Esophagus (tissue), 2 donors: ENCODE measurements at regions not wholly inside any gene's neighbourhood (a gene's known extent, or its start where the extent isn't known, plus 50 kb on each side); places are given as distances from the start of the nearest gene placed in this dataset.
"Not testable (repeated sequence)": the region's sequence is repeated elsewhere in the genome, so short reads cannot be mapped to it uniquely, and the experiment has no call there.

ENCODE experiments used
- H3K27ac ChIP-seq, 2 donors: one replicate each; pipeline ENCODE4 v1.5.1; 2013; ENCODE audit warnings: low read depth in 2 of 2, mild to moderate bottlenecking in 2 of 2, inconsistent platforms in 1 of 2, low read length in 1 of 2, moderate library complexity in 1 of 2
- H3K27me3 ChIP-seq, 2 donors: one replicate each; pipeline ENCODE4 v1.6.1; 2013; ENCODE audit warnings: low read length in 2 of 2, control low read depth in 1 of 2, mild to moderate bottlenecking in 1 of 2; ENCODE audit not compliant: insufficient read depth in 2 of 2, control insufficient read depth in 1 of 2
- H3K36me3 ChIP-seq, 2 donors: one replicate each; pipeline ENCODE4 v1.6.1; 2013; ENCODE audit warnings: low read length in 1 of 2; ENCODE audit not compliant: control insufficient read depth in 2 of 2, insufficient read depth in 2 of 2
- H3K4me1 ChIP-seq, 2 donors: one replicate each; pipeline ENCODE4 v1.6.1; 2013; ENCODE audit warnings: low read length in 1 of 2; ENCODE audit not compliant: control insufficient read depth in 2 of 2, insufficient read depth in 2 of 2
- H3K4me3 ChIP-seq, 2 donors: one replicate each; pipeline ENCODE4 v1.5.1; 2013; ENCODE audit warnings: low read length in 2 of 2, mild to moderate bottlenecking in 2 of 2, low read depth in 1 of 2, moderate library complexity in 1 of 2
- H3K9me3 ChIP-seq, 2 donors: one replicate each; pipeline ENCODE4 v1.6.1; 2013; ENCODE audit warnings: mild to moderate bottlenecking in 2 of 2, low read depth in 1 of 2, low read length in 1 of 2, moderate library complexity in 1 of 2; ENCODE audit not compliant: control insufficient read depth in 2 of 2, insufficient read depth in 1 of 2
- WGBS, 2 donors: extraction: QIAGEN DNeasy Blood & Tissue Kit; methylation state at CpG; one replicate each; pipeline ENCODE4 v1.1.7; 2013; 5-methylcytosine and 5-hydroxymethylcytosine counted together
- donor health status: healthy with polysubstance abuse.
- donor health status: Bipolar disorder and iron deficiency.

- Histone ChIP-seq H3K9me3 (no peaks in the 10 kb centered on the region), H3K4me1 (no peaks in the 10 kb centered on the region), H3K4me3 (no peak overlapping the region), H3K36me3 (no peaks in the 10 kb centered on the region), H3K27ac (no peak overlapping the region), H3K27me3 (no peaks in the 10 kb centered on the region)
- WGBS, 2 donors = 68 to 77% methylated on average over 3 of the region's 3 CpGs
Measured at GRCh38 chr2:45104429-45104828, 95.2 kb upstream of the SIX2 start.

GRCh38 chr2:45103351-45104345 lies 94.4 kb upstream of the SIX2 start:
- Histone ChIP-seq H3K36me3 (no peaks in the 10 kb centered on the region), H3K9me3 (no peaks in the 10 kb centered on the region), H3K4me3 (no peak overlapping the region), H3K27ac (no peak overlapping the region), H3K27me3 (no peaks in the 10 kb centered on the region), H3K4me1 (no peaks in the 10 kb centered on the region)
- 70 to 75% methylated on average over 8 of the region's 8 CpGs for WGBS, 2 donors

GRCh38 chr2:45102579-45103117 lies 93.4 kb upstream of the SIX2 start:
- 93 to 97% methylated on average over 3 of the region's 3 CpGs for WGBS, 2 donors
- Histone ChIP-seq H3K4me3 (no peak overlapping the region), H3K27me3 (no peaks in the 10 kb centered on the region), H3K27ac (no peak overlapping the region), H3K4me1 (no peaks in the 10 kb centered on the region), H3K9me3 (no peaks in the 10 kb centered on the region), H3K36me3 (no peaks in the 10 kb centered on the region)

GRCh38 chr2:45102141-45102540 lies 92.9 kb upstream of the SIX2 start:
- no peaks in the 10 kb centered on the region for H3K4me1 ChIP-seq
- H3K27ac ChIP-seq = no peak overlapping the region
- WGBS, 2 donors = 70 to 80% methylated on average over 1 of the region's 1 CpG
- H3K4me3 ChIP-seq = no peak overlapping the region
- no peaks in the 10 kb centered on the region for H3K27me3 ChIP-seq
- no peaks in the 10 kb centered on the region for H3K36me3 ChIP-seq
- no peaks in the 10 kb centered on the region for H3K9me3 ChIP-seq

GRCh38 chr2:45096996-45097395 lies 87.7 kb upstream of the SIX2 start:
- Histone ChIP-seq H3K27ac (no peak overlapping the region), H3K4me1 (no peaks in the 10 kb centered on the region), H3K36me3 (no peaks in the 10 kb centered on the region), H3K9me3 (no peaks in the 10 kb centered on the region), H3K27me3 (no peaks in the 10 kb centered on the region), H3K4me3 (no peak overlapping the region)
- WGBS, 2 donors = 94% methylated on average over 6 of the region's 6 CpGs

GRCh38 chr2:45096038-45096437 lies 86.8 kb upstream of the SIX2 start:
- H3K27ac ChIP-seq, H3K4me1 ChIP-seq, H3K9me3 ChIP-seq, H3K27me3 ChIP-seq, H3K36me3 ChIP-seq, H3K4me3 ChIP-seq: not testable (repeated sequence)
- WGBS, 2 donors = 91 to 93% methylated on average over 10 of the region's 10 CpGs

- no peaks in the 10 kb centered on the region for H3K9me3 ChIP-seq
- 62 to 68% methylated on average over 6 of the region's 6 CpGs for WGBS, 2 donors
- no peaks in the 10 kb centered on the region for H3K4me1 ChIP-seq
- H3K27ac ChIP-seq = no peak overlapping the region
- H3K36me3 ChIP-seq = no peaks in the 10 kb centered on the region
- no peaks in the 10 kb centered on the region for H3K27me3 ChIP-seq
- H3K4me3 ChIP-seq = no peak overlapping the region
Measured at GRCh38 chr2:45093663-45094062, 84.4 kb upstream of the SIX2 start.

- WGBS, 2 donors = 93 to 94% methylated on average over 5 of the region's 5 CpGs
- Histone ChIP-seq H3K4me1 (no peaks in the 10 kb centered on the region), H3K27ac (no peak overlapping the region)
Measured at GRCh38 chr2:45093181-45093580, 83.9 kb upstream of the SIX2 start.

GRCh38 chr2:45089554-45090261 lies 80.5 kb upstream of the SIX2 start:
- H3K9me3 ChIP-seq = peaks cover 0 to 2% of the 10 kb centered on the region in 2 donors
- no peaks in the 10 kb centered on the region for H3K4me1 ChIP-seq
- no peaks in the 10 kb centered on the region for H3K27me3 ChIP-seq
- no peaks in the 10 kb centered on the region for H3K36me3 ChIP-seq
- no peak overlapping the region for H3K4me3 ChIP-seq
- no peak overlapping the region for H3K27ac ChIP-seq
- WGBS, 2 donors = 78 to 80% methylated on average over 12 of the region's 12 CpGs

More at GRCh38 chr2:45093181-45093580, 83.9 kb upstream of the SIX2 start:
- H3K36me3 ChIP-seq = no peaks in the 10 kb centered on the region
- no peak overlapping the region for H3K4me3 ChIP-seq
- H3K27me3 ChIP-seq = no peaks in the 10 kb centered on the region
- H3K9me3 ChIP-seq = no peaks in the 10 kb centered on the region
